BJ (cell line): ENCODE measurements at regions not wholly inside any gene's neighbourhood (a gene's known extent, or its start where the extent isn't known, plus 50 kb on each side); places are given as distances from the start of the nearest gene placed in this dataset.

Source experiments
- CTCF ChIA-PET: fragments of 350-600 bp; formaldehyde crosslinking; extraction: SDS; loops from one replicate; lab custom pipeline; 2021; ENCODE audit warnings: antibody characterized with exemption, inconsistent platforms; lab: Yijun Ruan, JAX
- POLR2A ChIA-PET: fragments of 300-600 bp; sonication (Branson Sonifier 250); formaldehyde crosslinking; extraction: SDS; loops from one replicate; lab custom pipeline; 2021; ENCODE audit warnings: antibody characterized with exemption; lab: Charles Lee
- DNase-seq: peaks from one replicate; pipeline ENCODE4 v3.0.0-alpha.2; 2011; ENCODE audit warnings: low read depth
- H3K27me3 ChIP-seq: 2 replicates; pipeline ENCODE4 v1.6.0; 2011; ENCODE audit warnings: low read length; ENCODE audit not compliant: control insufficient read depth, insufficient read depth
- H3K36me3 ChIP-seq: 2 replicates; pipeline ENCODE4 v1.5.1; 2011; ENCODE audit warnings: low read length; ENCODE audit not compliant: control insufficient read depth, insufficient read depth
- H3K4me3 ChIP-seq: 2 replicates; pipeline ENCODE4 v1.5.1; 2011; ENCODE audit warnings: low read depth, mild to moderate bottlenecking, control low read depth, low read length
- TF ChIP-seq, protein P1 (sequence below): IDR thresholded peaks from 2 replicates; pipeline ENCODE4 v1.5.1; 2011; ENCODE audit warnings: low read depth, mild to moderate bottlenecking, control low read depth, inconsistent platforms, low read length, moderate library complexity; ENCODE audit not compliant: insufficient read depth

DNA sequence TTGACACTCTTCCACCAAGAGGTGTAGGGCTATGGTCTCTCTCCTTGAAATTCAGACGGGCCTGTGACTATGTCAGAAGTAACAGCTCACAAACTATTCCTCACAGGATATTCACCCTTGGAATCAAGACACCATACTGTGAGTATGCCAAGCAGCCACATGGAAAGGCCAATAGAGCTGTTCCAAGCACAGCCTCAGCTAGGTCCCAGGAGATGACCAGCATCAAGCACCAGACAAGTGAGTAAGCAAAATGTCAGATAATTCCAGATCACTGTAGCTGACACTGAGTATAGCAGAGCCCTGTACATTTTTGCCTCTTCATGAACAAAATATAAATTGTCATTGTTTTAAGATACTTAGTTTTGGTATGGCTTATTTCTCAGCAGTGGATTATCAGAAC, 88.1 kb upstream of the KCND2 start:
- no peak for DNase-seq
- H3K27me3 ChIP-seq: no peaks in the 10 kb centered on the region
- H3K36me3 ChIP-seq: no peaks in the 10 kb centered on the region
- POLR2A ChIA-PET: no interaction called here
- CTCF ChIA-PET: no interaction called here
- TF ChIP-seq, protein P1, sequence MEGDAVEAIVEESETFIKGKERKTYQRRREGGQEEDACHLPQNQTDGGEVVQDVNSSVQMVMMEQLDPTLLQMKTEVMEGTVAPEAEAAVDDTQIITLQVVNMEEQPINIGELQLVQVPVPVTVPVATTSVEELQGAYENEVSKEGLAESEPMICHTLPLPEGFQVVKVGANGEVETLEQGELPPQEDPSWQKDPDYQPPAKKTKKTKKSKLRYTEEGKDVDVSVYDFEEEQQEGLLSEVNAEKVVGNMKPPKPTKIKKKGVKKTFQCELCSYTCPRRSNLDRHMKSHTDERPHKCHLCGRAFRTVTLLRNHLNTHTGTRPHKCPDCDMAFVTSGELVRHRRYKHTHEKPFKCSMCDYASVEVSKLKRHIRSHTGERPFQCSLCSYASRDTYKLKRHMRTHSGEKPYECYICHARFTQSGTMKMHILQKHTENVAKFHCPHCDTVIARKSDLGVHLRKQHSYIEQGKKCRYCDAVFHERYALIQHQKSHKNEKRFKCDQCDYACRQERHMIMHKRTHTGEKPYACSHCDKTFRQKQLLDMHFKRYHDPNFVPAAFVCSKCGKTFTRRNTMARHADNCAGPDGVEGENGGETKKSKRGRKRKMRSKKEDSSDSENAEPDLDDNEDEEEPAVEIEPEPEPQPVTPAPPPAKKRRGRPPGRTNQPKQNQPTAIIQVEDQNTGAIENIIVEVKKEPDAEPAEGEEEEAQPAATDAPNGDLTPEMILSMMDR: no peak
- no peak overlapping the region for H3K4me3 ChIP-seq

DNA sequence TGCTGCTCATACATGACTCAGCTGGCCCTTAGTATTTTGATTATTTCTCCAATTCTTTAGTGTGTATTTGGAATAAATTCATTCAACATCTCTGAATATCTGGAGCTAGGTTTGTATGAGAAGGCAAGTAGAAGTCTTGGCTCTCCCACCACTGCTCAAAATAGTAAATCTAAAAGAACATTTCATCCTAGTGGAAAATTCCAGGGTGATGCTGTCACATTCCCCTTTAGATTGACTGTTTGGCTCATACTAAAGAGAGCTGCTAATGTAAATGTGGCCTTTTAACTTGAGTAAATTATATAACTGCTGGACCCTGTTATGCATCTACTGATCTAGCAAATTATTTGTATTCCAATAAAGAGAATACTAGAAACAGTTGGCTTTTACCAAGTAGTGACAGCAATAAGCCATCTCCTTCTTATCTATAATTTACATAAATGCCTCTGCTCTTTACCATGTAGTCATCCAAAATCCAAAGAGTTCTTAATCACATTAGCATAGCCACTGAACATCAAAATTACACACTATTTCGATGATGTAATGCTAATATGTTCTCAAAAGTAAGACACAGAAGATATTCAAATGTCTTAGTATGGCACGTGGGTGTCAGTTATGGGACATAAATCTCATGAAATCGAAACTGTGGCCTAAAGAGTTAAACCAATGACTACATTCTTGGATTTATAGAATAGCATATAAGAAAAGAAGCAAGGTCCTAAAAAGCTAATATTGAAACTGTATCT, 86.9 kb upstream of the KCND2 start:
- Histone ChIP-seq H3K36me3 (no peaks in the 10 kb centered on the region), H3K4me3 (no peak overlapping the region), H3K27me3 (no peaks in the 10 kb centered on the region)
- ChIA-PET POLR2A (no interaction called here), CTCF (interaction anchor here (0.6 kb wide), 1 partner anchor 27 kb away, joined by 3 read pairs; no protein-coding TSS in a partner anchor)
- DNase-seq: no peak
- TF ChIP-seq, protein P1: no peak

DNA sequence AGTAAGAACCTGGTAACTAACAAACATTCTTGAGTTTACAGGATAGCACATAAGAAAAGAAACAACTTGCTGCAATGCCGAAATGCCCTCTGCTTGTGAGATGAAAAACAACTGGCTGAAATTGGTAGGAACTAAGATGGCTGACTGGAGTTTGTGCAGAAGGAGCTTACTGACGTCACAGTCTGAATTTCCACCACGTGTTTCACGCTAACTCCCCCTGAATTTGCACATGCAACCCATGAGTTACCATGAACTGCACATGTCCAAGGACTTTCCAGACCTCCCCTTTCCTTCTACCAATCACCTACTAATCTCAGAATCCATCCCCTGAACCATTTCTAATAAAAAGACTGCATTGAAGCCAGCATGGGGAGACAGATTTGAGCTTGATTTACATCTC, 86.3 kb upstream of the KCND2 start:
- TF ChIP-seq, protein P1: no peak
- DNase-seq: no peak
- ChIA-PET CTCF (interaction anchor here (0.6 kb wide), 1 partner anchor 27 kb away, joined by 3 read pairs; no protein-coding TSS in a partner anchor), POLR2A (no interaction called here)
- Histone ChIP-seq H3K27me3 (no peaks in the 10 kb centered on the region), H3K4me3 (no peak overlapping the region), H3K36me3 (no peaks in the 10 kb centered on the region)

DNA sequence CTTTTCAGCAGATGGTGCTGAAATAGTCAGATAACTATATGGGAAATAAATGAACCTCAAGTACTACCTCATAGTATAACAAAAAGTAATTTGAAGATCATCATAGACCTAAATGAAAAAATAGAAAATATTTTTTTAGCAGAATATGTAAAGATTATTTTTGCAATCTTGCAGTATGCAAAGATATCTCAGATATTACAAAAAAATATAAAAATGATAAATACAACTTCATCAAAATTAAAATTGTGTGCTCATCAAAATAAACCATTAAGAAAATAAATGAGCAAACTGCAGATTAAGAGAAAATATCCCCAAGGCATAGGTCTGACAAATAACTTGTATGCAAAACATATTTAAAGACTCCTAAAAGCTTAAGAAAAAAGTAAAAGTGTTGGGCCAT, 83.4 kb upstream of the KCND2 start:
- CTCF ChIA-PET: no interaction called here
- Histone ChIP-seq H3K4me3 (no peak overlapping the region), H3K36me3 (no peaks in the 10 kb centered on the region), H3K27me3 (no peaks in the 10 kb centered on the region)
- TF ChIP-seq, protein P1: no peak
- no peak for DNase-seq
- POLR2A ChIA-PET: no interaction called here

DNA sequence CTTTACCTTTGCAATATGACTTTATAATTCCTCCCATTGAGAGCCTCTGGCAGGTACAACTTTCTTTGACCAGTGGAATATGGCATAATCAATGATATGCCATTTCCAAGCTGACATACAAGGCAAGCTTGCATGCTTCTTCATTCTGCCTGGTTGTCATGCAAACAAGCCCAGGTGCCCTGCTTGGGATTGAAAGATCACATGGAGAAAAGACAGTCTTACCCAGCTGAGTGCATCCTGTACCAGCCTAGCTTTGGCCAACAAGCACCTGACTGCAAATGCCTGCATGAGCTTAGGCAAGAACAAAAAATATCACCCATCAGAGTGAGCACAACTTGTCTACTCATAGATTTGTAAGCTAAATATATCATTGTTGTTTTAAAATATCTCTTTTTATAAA, 82.9 kb upstream of the KCND2 start:
- TF ChIP-seq, protein P1: no peak
- no peaks in the 10 kb centered on the region for H3K36me3 ChIP-seq
- ChIA-PET CTCF (interaction anchor here (0.6 kb wide), 1 partner anchor 253 kb away, joined by 3 read pairs; no protein-coding TSS in a partner anchor), POLR2A (no interaction called here)
- H3K4me3 ChIP-seq: no peak overlapping the region
- H3K27me3 ChIP-seq: no peaks in the 10 kb centered on the region
- DNase-seq: no peak
